WTC11 (cell line): ENCODE measurements at regions not wholly inside any gene's neighbourhood (a gene's known extent, or its start where the extent isn't known, plus 50 kb on each side); places are given as distances from the start of the nearest gene placed in this dataset.

Source experiments
- FOXK1 ChIP-seq: sonication (generic); formaldehyde crosslinking; IDR thresholded peaks from 2 replicates; pipeline ENCODE4 v1.8.0; 2022; ENCODE audit warnings: mild to moderate bottlenecking, moderate library complexity, missing genetic modification reagents
- GABPB1 ChIP-seq: sonication (generic); formaldehyde crosslinking; IDR thresholded peaks from 2 replicates; pipeline ENCODE4 v1.8.1; 2023; ENCODE audit warnings: mild to moderate bottlenecking, missing genetic modification reagents
- NR1H2 ChIP-seq: sonication (generic); formaldehyde crosslinking; IDR thresholded peaks from 2 replicates; pipeline ENCODE4 v1.9.0; 2021; ENCODE audit warnings: mild to moderate bottlenecking, moderate library complexity, missing genetic modification reagents
- NR2C2 ChIP-seq: sonication (generic); formaldehyde crosslinking; IDR thresholded peaks from 2 replicates; pipeline ENCODE4 v1.8.0; 2022; ENCODE audit warnings: mild to moderate bottlenecking, missing genetic modification reagents
- SMAD3 ChIP-seq: sonication (generic); formaldehyde crosslinking; IDR thresholded peaks from 2 replicates; pipeline ENCODE4 v1.8.0; 2022; ENCODE audit warnings: missing genetic modification reagents, mild to moderate bottlenecking, borderline replicate concordance
- TCF7 ChIP-seq: sonication (generic); formaldehyde crosslinking; IDR thresholded peaks from 2 replicates; pipeline ENCODE4 v1.8.0; 2022; ENCODE audit warnings: mild to moderate bottlenecking, low read depth, missing genetic modification reagents, moderate library complexity
- TEAD4 ChIP-seq: sonication (generic); formaldehyde crosslinking; IDR thresholded peaks from 2 replicates; pipeline ENCODE4 v1.8.0; 2022; ENCODE audit warnings: mild to moderate bottlenecking, missing genetic modification reagents
- ZNF263 ChIP-seq: sonication (generic); formaldehyde crosslinking; IDR thresholded peaks from 2 replicates; pipeline ENCODE4 v1.8.1; 2022; ENCODE audit warnings: low read depth, mild to moderate bottlenecking, moderate library complexity, missing genetic modification reagents
- TF ChIP-seq, protein P1 (sequence below): fragments of 200-600 bp; IDR thresholded peaks from 2 replicates; pipeline ENCODE4 v1.8.0; 2022; ENCODE audit warnings: antibody characterized with exemption
- TF ChIP-seq, protein P2 (sequence below): sonication (generic); formaldehyde crosslinking; conservative IDR thresholded peaks from 2 replicates; pipeline ENCODE4 v1.8.1; 2022; ENCODE audit warnings: mild to moderate bottlenecking, missing genetic modification reagents
- TF ChIP-seq, protein P3 (sequence below): sonication (generic); formaldehyde crosslinking; IDR thresholded peaks from 2 replicates; pipeline ENCODE4 v1.8.1; 2023; ENCODE audit warnings: mild to moderate bottlenecking, moderate library complexity, missing genetic modification reagents
- TF ChIP-seq, protein P4 (sequence below): sonication (generic); formaldehyde crosslinking; IDR thresholded peaks from 2 replicates; pipeline ENCODE4 v1.8.0; 2023; ENCODE audit warnings: missing genetic modification reagents

DNA sequence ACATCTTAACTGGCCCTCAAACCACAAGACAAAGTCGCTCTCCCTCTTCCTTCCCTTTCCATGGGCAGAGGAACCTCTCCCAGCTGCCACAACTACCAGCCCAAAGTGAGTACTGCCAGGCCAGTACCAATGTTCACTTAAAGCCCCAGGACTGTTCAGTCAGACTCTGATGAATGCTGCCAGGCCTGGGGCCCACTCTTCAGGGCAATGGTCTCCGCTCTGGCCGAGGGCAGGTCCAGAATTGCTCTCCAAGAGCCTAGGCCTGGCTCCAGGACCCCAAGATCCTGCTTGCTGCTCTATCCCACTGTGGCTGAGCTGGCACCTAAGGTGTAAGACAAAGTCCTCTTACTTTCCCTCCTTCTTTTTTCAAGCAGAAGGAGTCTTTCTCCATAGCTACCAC is 790.9 kb downstream of the KLHL13 start:
- TF ChIP-seq GABPB1 (CRISPR knock-in tag), result no peak
- TF ChIP-seq, protein P1, sequence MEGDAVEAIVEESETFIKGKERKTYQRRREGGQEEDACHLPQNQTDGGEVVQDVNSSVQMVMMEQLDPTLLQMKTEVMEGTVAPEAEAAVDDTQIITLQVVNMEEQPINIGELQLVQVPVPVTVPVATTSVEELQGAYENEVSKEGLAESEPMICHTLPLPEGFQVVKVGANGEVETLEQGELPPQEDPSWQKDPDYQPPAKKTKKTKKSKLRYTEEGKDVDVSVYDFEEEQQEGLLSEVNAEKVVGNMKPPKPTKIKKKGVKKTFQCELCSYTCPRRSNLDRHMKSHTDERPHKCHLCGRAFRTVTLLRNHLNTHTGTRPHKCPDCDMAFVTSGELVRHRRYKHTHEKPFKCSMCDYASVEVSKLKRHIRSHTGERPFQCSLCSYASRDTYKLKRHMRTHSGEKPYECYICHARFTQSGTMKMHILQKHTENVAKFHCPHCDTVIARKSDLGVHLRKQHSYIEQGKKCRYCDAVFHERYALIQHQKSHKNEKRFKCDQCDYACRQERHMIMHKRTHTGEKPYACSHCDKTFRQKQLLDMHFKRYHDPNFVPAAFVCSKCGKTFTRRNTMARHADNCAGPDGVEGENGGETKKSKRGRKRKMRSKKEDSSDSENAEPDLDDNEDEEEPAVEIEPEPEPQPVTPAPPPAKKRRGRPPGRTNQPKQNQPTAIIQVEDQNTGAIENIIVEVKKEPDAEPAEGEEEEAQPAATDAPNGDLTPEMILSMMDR, result no peak
- no peak for TF ChIP-seq NR1H2 (CRISPR knock-in tag)
- TF ChIP-seq TEAD4 (CRISPR knock-in tag), result no peak
- no peak for TF ChIP-seq SMAD3 (CRISPR knock-in tag)
- no peak for TF ChIP-seq TCF7 (CRISPR knock-in tag)
- TF ChIP-seq FOXK1 (CRISPR knock-in tag), result no peak
- TF ChIP-seq, protein P2, sequence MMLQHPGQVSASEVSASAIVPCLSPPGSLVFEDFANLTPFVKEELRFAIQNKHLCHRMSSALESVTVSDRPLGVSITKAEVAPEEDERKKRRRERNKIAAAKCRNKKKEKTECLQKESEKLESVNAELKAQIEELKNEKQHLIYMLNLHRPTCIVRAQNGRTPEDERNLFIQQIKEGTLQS, result no peak
- no peak for TF ChIP-seq NR2C2 (CRISPR knock-in tag)
- TF ChIP-seq ZNF263 (CRISPR knock-in tag), result no peak
- TF ChIP-seq, protein P3, sequence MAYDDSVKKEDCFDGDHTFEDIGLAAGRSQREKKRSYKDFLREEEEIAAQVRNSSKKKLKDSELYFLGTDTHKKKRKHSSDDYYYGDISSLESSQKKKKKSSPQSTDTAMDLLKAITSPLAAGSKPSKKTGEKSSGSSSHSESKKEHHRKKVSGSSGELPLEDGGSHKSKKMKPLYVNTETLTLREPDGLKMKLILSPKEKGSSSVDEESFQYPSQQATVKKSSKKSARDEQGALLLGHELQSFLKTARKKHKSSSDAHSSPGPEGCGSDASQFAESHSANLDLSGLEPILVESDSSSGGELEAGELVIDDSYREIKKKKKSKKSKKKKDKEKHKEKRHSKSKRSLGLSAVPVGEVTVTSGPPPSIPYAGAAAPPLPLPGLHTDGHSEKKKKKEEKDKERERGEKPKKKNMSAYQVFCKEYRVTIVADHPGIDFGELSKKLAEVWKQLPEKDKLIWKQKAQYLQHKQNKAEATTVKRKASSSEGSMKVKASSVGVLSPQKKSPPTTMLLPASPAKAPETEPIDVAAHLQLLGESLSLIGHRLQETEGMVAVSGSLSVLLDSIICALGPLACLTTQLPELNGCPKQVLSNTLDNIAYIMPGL (CRISPR knock-in tag), result no peak
- TF ChIP-seq, protein P4, sequence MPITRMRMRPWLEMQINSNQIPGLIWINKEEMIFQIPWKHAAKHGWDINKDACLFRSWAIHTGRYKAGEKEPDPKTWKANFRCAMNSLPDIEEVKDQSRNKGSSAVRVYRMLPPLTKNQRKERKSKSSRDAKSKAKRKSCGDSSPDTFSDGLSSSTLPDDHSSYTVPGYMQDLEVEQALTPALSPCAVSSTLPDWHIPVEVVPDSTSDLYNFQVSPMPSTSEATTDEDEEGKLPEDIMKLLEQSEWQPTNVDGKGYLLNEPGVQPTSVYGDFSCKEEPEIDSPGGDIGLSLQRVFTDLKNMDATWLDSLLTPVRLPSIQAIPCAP (CRISPR knock-in tag), result no peak
